ENCODE measurements at regions not wholly inside any gene's neighbourhood (a gene's known extent, or its start where the extent isn't known, plus 50 kb on each side); places are given as distances from the start of the nearest gene placed in this dataset.
"Not testable (repeated sequence)": the region's sequence is repeated elsewhere in the genome, so short reads cannot be mapped to it uniquely, and the experiment has no call there.

DNA sequence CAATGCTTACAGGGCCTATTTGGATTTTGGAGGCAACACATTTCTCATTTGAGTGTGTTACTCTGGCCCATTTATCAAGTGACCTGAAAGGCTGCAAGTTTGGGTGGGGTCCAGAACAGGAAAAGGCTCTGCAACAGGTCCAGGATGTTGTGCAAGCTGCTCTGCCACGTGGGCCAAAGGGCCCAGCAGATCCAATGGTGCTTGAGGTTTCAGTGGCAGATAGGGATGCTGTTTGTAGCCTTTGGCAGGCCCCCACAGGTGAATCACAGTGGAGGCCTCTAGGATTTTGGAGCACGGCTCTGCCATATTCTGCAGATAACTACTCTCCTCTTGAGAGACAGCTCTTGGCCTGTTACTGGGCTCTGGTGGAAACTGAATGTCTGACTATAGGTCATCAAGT is 412.2 kb upstream of the SMIM21 start:
- TF ChIP-seq, protein P1, sequence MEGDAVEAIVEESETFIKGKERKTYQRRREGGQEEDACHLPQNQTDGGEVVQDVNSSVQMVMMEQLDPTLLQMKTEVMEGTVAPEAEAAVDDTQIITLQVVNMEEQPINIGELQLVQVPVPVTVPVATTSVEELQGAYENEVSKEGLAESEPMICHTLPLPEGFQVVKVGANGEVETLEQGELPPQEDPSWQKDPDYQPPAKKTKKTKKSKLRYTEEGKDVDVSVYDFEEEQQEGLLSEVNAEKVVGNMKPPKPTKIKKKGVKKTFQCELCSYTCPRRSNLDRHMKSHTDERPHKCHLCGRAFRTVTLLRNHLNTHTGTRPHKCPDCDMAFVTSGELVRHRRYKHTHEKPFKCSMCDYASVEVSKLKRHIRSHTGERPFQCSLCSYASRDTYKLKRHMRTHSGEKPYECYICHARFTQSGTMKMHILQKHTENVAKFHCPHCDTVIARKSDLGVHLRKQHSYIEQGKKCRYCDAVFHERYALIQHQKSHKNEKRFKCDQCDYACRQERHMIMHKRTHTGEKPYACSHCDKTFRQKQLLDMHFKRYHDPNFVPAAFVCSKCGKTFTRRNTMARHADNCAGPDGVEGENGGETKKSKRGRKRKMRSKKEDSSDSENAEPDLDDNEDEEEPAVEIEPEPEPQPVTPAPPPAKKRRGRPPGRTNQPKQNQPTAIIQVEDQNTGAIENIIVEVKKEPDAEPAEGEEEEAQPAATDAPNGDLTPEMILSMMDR (IDR thresholded peaks at IDR 0.05), result not testable (repeated sequence)
- not testable (repeated sequence) for TF ChIP-seq POLR2A (IDR thresholded peaks at IDR 0.05)
